IMR-90 (cell line): ENCODE measurements at regions not wholly inside any gene's neighbourhood (a gene's known extent, or its start where the extent isn't known, plus 50 kb on each side); places are given as distances from the start of the nearest gene placed in this dataset.

Source experiments
- CEBPB ChIP-seq: IDR thresholded peaks from 2 replicates; pipeline ENCODE4 v1.6.1; 2012; ENCODE audit warnings: low read depth, low read length, improper control_type of control experiment
- CTCF ChIP-seq: conservative IDR thresholded peaks from 2 replicates; pipeline ENCODE4 v1.5.1; 2012; ENCODE audit warnings: mild to moderate bottlenecking, low read depth, low read length, improper control_type of control experiment
- MAFK ChIP-seq: IDR thresholded peaks from 2 replicates; pipeline ENCODE4 v1.6.1; 2012; ENCODE audit warnings: low read depth, low read length, improper control_type of control experiment
- MXI1 ChIP-seq: IDR thresholded peaks from 2 replicates; pipeline ENCODE4 v1.6.1; 2012; ENCODE audit warnings: low read depth, mild to moderate bottlenecking, low read length, moderate library complexity, borderline replicate concordance
- POLR2A ChIP-seq: IDR thresholded peaks from 2 replicates; pipeline ENCODE4 v1.6.1; 2012; ENCODE audit warnings: mild to moderate bottlenecking, low read depth, low read length
- RAD21 ChIP-seq: IDR thresholded peaks from 2 replicates; pipeline ENCODE4 v1.6.1; 2012; ENCODE audit warnings: low read length, improper control_type of control experiment
- RFX5 ChIP-seq: IDR thresholded peaks from 2 replicates; pipeline ENCODE4 v1.8.0; 2012; ENCODE audit warnings: low read depth, mild to moderate bottlenecking, low read length, moderate library complexity
- USF2 ChIP-seq: fragments of 150-350 bp; IDR thresholded peaks from 2 replicates; pipeline ENCODE4 v1.6.1; 2017; ENCODE audit warnings: mild to moderate bottlenecking, antibody characterized with exemption, low read length, low read depth
- TF ChIP-seq, protein P1 (sequence below): fragments of 150-350 bp; IDR thresholded peaks from 2 replicates; pipeline ENCODE4 v1.6.1; 2016; ENCODE audit warnings: low read depth, mild to moderate bottlenecking, low read length, moderate library complexity, borderline replicate concordance

GRCh38 chr6:137395316-137395715 is 98.9 kb downstream of the OLIG3 start:
- TF ChIP-seq CTCF = no peak
- TF ChIP-seq MAFK = no peak
- TF ChIP-seq, protein P1, sequence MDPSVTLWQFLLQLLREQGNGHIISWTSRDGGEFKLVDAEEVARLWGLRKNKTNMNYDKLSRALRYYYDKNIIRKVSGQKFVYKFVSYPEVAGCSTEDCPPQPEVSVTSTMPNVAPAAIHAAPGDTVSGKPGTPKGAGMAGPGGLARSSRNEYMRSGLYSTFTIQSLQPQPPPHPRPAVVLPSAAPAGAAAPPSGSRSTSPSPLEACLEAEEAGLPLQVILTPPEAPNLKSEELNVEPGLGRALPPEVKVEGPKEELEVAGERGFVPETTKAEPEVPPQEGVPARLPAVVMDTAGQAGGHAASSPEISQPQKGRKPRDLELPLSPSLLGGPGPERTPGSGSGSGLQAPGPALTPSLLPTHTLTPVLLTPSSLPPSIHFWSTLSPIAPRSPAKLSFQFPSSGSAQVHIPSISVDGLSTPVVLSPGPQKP = no peak
- no peak for TF ChIP-seq POLR2A
- no peak for TF ChIP-seq USF2
- no peak for TF ChIP-seq RAD21
- TF ChIP-seq CEBPB = no peak
- TF ChIP-seq MXI1 = no peak
- TF ChIP-seq RFX5 = no peak
